ENCODE measurements at regions not wholly inside any gene's neighbourhood (a gene's known extent, or its start where the extent isn't known, plus 50 kb on each side); places are given as distances from the start of the nearest gene placed in this dataset.
"Not testable (repeated sequence)": the region's sequence is repeated elsewhere in the genome, so short reads cannot be mapped to it uniquely, and the experiment has no call there.

DNA sequence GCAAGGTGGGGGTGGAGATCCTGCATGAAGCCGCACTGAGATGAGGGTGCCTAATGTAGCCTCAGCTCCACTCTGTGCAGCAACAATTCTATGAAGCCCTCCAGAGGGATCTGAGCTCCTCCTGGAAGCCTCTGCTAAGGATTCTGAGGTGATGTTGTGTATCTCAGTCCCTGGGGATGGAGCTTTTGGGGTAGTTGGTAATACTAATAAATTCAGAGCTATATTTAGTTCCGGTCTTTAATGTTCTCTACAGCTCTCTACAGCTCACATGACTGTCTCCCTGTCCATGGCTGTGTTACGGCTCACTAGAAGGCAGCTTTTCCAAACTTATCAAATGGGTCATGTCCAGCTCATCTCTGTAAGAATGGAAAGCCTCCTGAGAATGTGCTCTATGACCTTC is 93.4 kb downstream of the ISX start:
- WGBS (ENCODE audit: insufficient coverage, insufficient read length): no CpG with 5 or more reads among the region's 3 CpGs
- no peak overlapping the region for H3K4me3 ChIP-seq (ENCODE audit: low read length)
- no peaks in the 10 kb centered on the region for H3K27me3 ChIP-seq (ENCODE audit: control insufficient read depth, insufficient read depth, low read length)
- H3K27ac ChIP-seq (ENCODE audit: low read length): no peak overlapping the region
- DNase-seq (ENCODE audit: low read depth, low spot score): no peak
- H3K36me3 ChIP-seq (ENCODE audit: control insufficient read depth, insufficient read depth, low read length): no peaks in the 10 kb centered on the region
- H3K4me1 ChIP-seq (ENCODE audit: control insufficient read depth, insufficient read depth, low read length): no peaks in the 10 kb centered on the region
- no peaks in the 10 kb centered on the region for H3K9me3 ChIP-seq (ENCODE audit: control insufficient read depth, insufficient read depth, low read length)

- WGBS (ENCODE audit: insufficient coverage, insufficient read length): no CpG with 5 or more reads among the region's 6 CpGs
- no peaks in the 10 kb centered on the region for H3K27me3 ChIP-seq (ENCODE audit: control insufficient read depth, insufficient read depth, low read length)
- H3K4me1 ChIP-seq (ENCODE audit: control insufficient read depth, insufficient read depth, low read length): no peaks in the 10 kb centered on the region
- H3K27ac ChIP-seq (ENCODE audit: low read length): no peak overlapping the region
- DNase-seq (ENCODE audit: low read depth, low spot score): no peak
- no peak overlapping the region for H3K4me3 ChIP-seq (ENCODE audit: low read length)
- H3K9me3 ChIP-seq (ENCODE audit: control insufficient read depth, insufficient read depth, low read length): no peaks in the 10 kb centered on the region
- H3K36me3 ChIP-seq (ENCODE audit: control insufficient read depth, insufficient read depth, low read length): no peaks in the 10 kb centered on the region
These were observed 94.3 kb downstream of the ISX start for GRCh38 chr22:35160268-35160667.

GRCh38 chr22:35165896-35166295 is 91.4 kb upstream of the HMGXB4 start:
- not testable (repeated sequence) for H3K4me3 ChIP-seq (ENCODE audit: low read length); H3K9me3 ChIP-seq (ENCODE audit: control insufficient read depth, insufficient read depth, low read length); DNase-seq (ENCODE audit: low read depth, low spot score); H3K4me1 ChIP-seq (ENCODE audit: control insufficient read depth, insufficient read depth, low read length); H3K36me3 ChIP-seq (ENCODE audit: control insufficient read depth, insufficient read depth, low read length); H3K27ac ChIP-seq (ENCODE audit: low read length); H3K27me3 ChIP-seq (ENCODE audit: control insufficient read depth, insufficient read depth, low read length)
- WGBS (ENCODE audit: insufficient coverage, insufficient read length): no CpG with 5 or more reads among the region's 11 CpGs

- no peak for DNase-seq (ENCODE audit: low read depth, low spot score)
- H3K36me3 ChIP-seq (ENCODE audit: control insufficient read depth, insufficient read depth, low read length): no peaks in the 10 kb centered on the region
- no peak overlapping the region for H3K27ac ChIP-seq (ENCODE audit: low read length)
- no peaks in the 10 kb centered on the region for H3K4me1 ChIP-seq (ENCODE audit: control insufficient read depth, insufficient read depth, low read length)
- no CpG with 5 or more reads among the region's 11 CpGs for WGBS (ENCODE audit: insufficient coverage, insufficient read length)
- H3K27me3 ChIP-seq (ENCODE audit: control insufficient read depth, insufficient read depth, low read length): no peaks in the 10 kb centered on the region
- no peak overlapping the region for H3K4me3 ChIP-seq (ENCODE audit: low read length)
- H3K9me3 ChIP-seq (ENCODE audit: control insufficient read depth, insufficient read depth, low read length): no peaks in the 10 kb centered on the region
These were observed 86.3 kb upstream of the HMGXB4 start for GRCh38 chr22:35170716-35171697.

- no peak overlapping the region for H3K27ac ChIP-seq (ENCODE audit: low read length)
- WGBS (ENCODE audit: insufficient coverage, insufficient read length): no CpG with 5 or more reads among the region's 5 CpGs
- no peak for DNase-seq (ENCODE audit: low read depth, low spot score)
- H3K4me3 ChIP-seq (ENCODE audit: low read length): no peak overlapping the region
- H3K36me3 ChIP-seq (ENCODE audit: control insufficient read depth, insufficient read depth, low read length): no peaks in the 10 kb centered on the region
- no peaks in the 10 kb centered on the region for H3K4me1 ChIP-seq (ENCODE audit: control insufficient read depth, insufficient read depth, low read length)
- no peaks in the 10 kb centered on the region for H3K27me3 ChIP-seq (ENCODE audit: control insufficient read depth, insufficient read depth, low read length)
- no peaks in the 10 kb centered on the region for H3K9me3 ChIP-seq (ENCODE audit: control insufficient read depth, insufficient read depth, low read length)
These were observed 84.9 kb upstream of the HMGXB4 start for GRCh38 chr22:35172442-35172841.

GRCh38 chr22:35173655-35174054 is 83.6 kb upstream of the HMGXB4 start:
- Histone ChIP-seq H3K27ac (ENCODE audit: low read length) (no peak overlapping the region), H3K4me3 (ENCODE audit: low read length) (no peak overlapping the region), H3K4me1 (ENCODE audit: control insufficient read depth, insufficient read depth, low read length) (no peaks in the 10 kb centered on the region), H3K9me3 (ENCODE audit: control insufficient read depth, insufficient read depth, low read length) (no peaks in the 10 kb centered on the region), H3K36me3 (ENCODE audit: control insufficient read depth, insufficient read depth, low read length) (no peaks in the 10 kb centered on the region), H3K27me3 (ENCODE audit: control insufficient read depth, insufficient read depth, low read length) (no peaks in the 10 kb centered on the region)
- no CpG with 5 or more reads among the region's 2 CpGs for WGBS (ENCODE audit: insufficient coverage, insufficient read length)
- DNase-seq (ENCODE audit: low read depth, low spot score): no peak

DNA sequence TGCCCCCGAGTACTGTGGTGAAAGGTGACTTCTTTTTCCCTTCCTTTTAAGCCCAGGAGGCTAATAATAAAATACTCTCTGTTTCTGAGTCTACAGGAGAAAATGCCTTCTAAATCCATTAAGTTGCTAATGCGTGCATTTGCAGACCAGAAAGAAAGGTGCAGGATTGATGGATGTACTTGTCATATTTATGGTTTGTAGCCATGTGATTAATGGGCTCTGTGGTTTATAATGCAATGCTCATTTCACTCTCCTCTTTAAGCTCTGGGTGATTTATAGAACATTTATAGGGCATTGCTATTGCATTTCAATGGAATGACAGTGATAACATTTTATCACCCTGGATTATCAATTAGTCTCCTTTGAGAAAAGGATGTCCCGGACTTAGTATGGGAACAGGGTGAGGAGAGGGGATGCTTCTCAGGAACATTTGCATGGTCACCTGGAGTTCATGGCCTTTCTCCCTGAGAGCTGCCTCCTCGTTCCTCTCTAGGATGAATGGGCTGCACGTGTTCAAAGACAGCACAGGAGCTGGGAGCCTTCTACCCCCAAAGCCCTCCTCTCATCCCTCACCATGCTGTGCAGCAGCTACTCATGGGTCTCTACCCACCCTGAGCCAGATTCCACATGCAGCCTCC is 82.8 kb upstream of the HMGXB4 start:
- no CpG with 5 or more reads among the region's 5 CpGs for WGBS (ENCODE audit: insufficient coverage, insufficient read length)
- Histone ChIP-seq H3K27ac (ENCODE audit: low read length) (no peak overlapping the region), H3K9me3 (ENCODE audit: control insufficient read depth, insufficient read depth, low read length) (no peaks in the 10 kb centered on the region), H3K27me3 (ENCODE audit: control insufficient read depth, insufficient read depth, low read length) (no peaks in the 10 kb centered on the region), H3K4me3 (ENCODE audit: low read length) (no peak overlapping the region), H3K4me1 (ENCODE audit: control insufficient read depth, insufficient read depth, low read length) (no peaks in the 10 kb centered on the region), H3K36me3 (ENCODE audit: control insufficient read depth, insufficient read depth, low read length) (no peaks in the 10 kb centered on the region)
- DNase-seq (ENCODE audit: low read depth, low spot score): no peak

DNA sequence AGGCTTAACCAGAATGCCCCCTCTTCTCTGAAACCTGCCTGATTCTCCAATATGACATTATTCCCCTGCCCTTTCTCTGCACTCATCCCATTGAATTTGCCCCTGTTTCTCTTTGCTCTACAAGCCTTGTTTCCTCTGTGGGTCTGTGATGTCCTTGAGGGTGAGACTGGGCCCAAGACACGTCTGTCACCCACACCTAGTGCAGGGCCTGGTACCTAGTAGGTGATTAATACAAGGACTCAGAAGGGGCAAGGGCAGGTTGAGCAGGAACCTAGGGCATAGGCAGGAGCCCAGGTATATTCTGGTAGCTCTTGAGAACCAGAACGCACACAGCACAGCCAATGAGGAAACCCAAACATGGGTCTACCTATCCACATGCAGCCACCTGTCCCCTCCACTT is 81.9 kb upstream of the HMGXB4 start:
- H3K27me3 ChIP-seq (ENCODE audit: control insufficient read depth, insufficient read depth, low read length): no peaks in the 10 kb centered on the region
- no peaks in the 10 kb centered on the region for H3K4me1 ChIP-seq (ENCODE audit: control insufficient read depth, insufficient read depth, low read length)
- WGBS (ENCODE audit: insufficient coverage, insufficient read length): no CpG with 5 or more reads among the region's 2 CpGs
- H3K4me3 ChIP-seq (ENCODE audit: low read length): no peak overlapping the region
- DNase-seq (ENCODE audit: low read depth, low spot score): no peak
- no peaks in the 10 kb centered on the region for H3K36me3 ChIP-seq (ENCODE audit: control insufficient read depth, insufficient read depth, low read length)
- H3K27ac ChIP-seq (ENCODE audit: low read length): no peak overlapping the region
- no peaks in the 10 kb centered on the region for H3K9me3 ChIP-seq (ENCODE audit: control insufficient read depth, insufficient read depth, low read length)

DNA sequence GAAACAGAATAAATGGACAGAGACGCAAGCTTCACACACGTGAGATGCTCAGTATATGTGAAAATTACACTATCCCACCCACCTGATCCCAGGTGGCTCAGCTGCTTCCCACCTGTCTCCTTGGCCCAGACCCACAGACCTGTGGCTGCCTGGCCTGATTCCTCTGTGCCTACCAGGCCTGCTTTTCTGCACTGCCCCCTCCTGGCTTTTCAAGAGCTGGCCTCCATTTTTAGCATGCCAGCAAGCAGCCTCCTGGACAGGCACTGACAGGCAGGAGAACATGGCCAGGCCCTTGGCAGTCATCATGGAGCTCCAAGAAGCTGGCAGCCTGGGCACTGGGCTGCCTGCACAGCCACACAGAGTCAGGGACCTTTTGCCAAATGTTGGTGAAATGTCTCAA is 79.5 kb upstream of the HMGXB4 start:
- Histone ChIP-seq H3K9me3 (ENCODE audit: control insufficient read depth, insufficient read depth, low read length) (no peaks in the 10 kb centered on the region), H3K36me3 (ENCODE audit: control insufficient read depth, insufficient read depth, low read length) (no peaks in the 10 kb centered on the region), H3K4me3 (ENCODE audit: low read length) (no peak overlapping the region), H3K4me1 (ENCODE audit: control insufficient read depth, insufficient read depth, low read length) (no peaks in the 10 kb centered on the region), H3K27me3 (ENCODE audit: control insufficient read depth, insufficient read depth, low read length) (no peaks in the 10 kb centered on the region), H3K27ac (ENCODE audit: low read length) (no peak overlapping the region)
- no CpG with 5 or more reads among the region's 2 CpGs for WGBS (ENCODE audit: insufficient coverage, insufficient read length)
- no peak for DNase-seq (ENCODE audit: low read depth, low spot score)

DNA sequence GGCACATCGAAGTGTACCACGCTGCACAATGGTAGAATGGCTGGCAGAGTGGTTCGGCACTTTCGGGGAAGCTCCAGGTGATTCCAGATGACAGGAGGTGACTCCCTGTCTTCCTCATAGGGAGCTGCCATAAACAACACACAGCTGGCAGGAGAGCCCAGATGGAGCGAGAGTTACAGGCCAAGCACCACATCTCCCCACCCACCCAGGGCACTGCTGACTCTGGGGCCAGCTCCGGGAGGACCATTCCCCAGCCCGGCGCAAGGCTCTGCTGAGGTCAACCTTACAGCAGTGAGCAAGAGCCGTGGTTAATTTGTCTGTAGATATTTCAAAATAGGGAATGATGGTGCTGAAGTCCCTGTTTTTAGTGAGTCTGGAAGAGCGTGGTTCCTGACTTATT is 78.8 kb upstream of the HMGXB4 start:
- Histone ChIP-seq H3K4me3 (ENCODE audit: low read length) (no peak overlapping the region), H3K9me3 (ENCODE audit: control insufficient read depth, insufficient read depth, low read length) (no peaks in the 10 kb centered on the region)
- no CpG with 5 or more reads among the region's 10 CpGs for WGBS (ENCODE audit: insufficient coverage, insufficient read length)

More for the DNA sequence above, 78.8 kb upstream of the HMGXB4 start:
- Histone ChIP-seq H3K27ac (ENCODE audit: low read length) (no peak overlapping the region), H3K27me3 (ENCODE audit: control insufficient read depth, insufficient read depth, low read length) (no peaks in the 10 kb centered on the region), H3K36me3 (ENCODE audit: control insufficient read depth, insufficient read depth, low read length) (no peaks in the 10 kb centered on the region), H3K4me1 (ENCODE audit: control insufficient read depth, insufficient read depth, low read length) (no peaks in the 10 kb centered on the region)
- DNase-seq (ENCODE audit: low read depth, low spot score): no peak

Data from iPS DF 6.9 (cell line).